ENCODE measurements at regions not wholly inside any gene's neighbourhood (a gene's known extent, or its start where the extent isn't known, plus 50 kb on each side); places are given as distances from the start of the nearest gene placed in this dataset.
"Not testable (repeated sequence)": the region's sequence is repeated elsewhere in the genome, so short reads cannot be mapped to it uniquely, and the experiment has no call there.

DNA sequence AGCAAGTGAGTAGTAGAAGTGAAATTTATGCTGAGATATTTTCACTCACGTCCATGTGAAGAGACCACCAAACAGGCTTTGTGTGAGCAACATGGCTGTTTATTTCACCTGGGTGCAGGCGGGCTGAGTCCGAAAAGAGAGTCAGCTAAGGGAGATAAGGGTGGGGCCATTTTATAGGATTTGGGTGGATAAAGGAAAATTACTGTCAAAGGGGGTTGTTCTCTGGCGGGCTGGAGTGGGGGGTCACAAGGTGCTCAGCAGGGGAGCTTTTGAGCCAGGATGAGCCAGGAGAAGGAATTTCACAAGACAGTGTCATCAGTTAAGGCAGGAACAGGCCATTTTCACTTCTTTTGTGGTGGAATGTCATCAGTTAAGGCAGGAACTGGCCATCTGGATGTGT, 207.8 kb downstream of the GABRG2 start:
- H3K27ac Mint-ChIP-seq, H3K27me3 Mint-ChIP-seq, H3K4me3 Mint-ChIP-seq, H3K9me3 Mint-ChIP-seq, H3K4me1 Mint-ChIP-seq, H3K36me3 Mint-ChIP-seq: not testable (repeated sequence)

DNA sequence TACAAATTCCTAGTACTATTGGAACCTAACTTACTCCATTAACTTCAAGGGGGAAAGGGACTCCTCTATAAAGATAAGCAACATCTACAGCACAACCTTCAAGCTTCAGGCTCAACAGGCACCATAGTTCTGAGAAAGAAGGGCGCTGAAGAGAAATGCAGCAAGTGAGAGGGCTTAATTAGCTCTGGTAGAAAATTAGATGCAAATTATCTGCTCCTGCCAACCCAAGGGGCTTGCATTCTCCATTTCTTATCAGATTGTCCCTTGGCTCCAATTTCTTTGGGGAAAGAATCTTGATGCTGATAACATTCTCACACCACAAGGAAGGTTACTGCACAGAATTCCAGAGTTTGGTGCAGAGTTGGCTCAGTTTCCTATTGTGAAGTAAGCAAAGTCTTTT, 214.6 kb downstream of the GABRG2 start:
- H3K4me3 Mint-ChIP-seq = no peak overlapping the region
- H3K9me3 Mint-ChIP-seq = peaks cover 0 to 7% (median 2%) of the 10 kb centered on the region in 3 donors
- H3K27me3 Mint-ChIP-seq = no peaks in the 10 kb centered on the region
- no peaks in the 10 kb centered on the region for H3K36me3 Mint-ChIP-seq
- H3K27ac Mint-ChIP-seq = no peak overlapping the region
- H3K4me1 Mint-ChIP-seq = no peaks in the 10 kb centered on the region

DNA sequence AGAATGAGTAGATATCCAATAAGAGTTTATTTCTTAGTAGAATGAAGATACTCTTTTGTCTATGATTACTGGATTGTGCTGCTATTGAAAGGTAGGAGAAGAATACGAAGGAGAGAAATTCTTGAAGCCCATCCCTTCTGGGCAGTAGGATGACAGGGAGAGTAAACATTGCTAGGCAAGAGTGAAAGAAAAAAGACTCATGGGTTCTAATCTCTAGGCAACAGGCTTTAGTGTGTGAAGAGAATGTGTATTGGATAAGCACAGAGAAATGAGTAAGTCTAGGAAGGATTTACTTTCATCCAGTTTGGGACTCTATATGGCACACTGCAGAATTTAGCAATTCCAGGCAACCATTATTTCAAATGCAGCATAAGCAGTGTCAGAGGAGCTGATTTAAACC, 216.0 kb downstream of the GABRG2 start:
- Mint-ChIP-seq H3K27me3 (no peaks in the 10 kb centered on the region), H3K4me3 (no peak overlapping the region), H3K9me3 (peaks cover 0 to 7% (median 2%) of the 10 kb centered on the region in 3 donors), H3K27ac (no peak overlapping the region), H3K36me3 (no peaks in the 10 kb centered on the region), H3K4me1 (no peaks in the 10 kb centered on the region)

DNA sequence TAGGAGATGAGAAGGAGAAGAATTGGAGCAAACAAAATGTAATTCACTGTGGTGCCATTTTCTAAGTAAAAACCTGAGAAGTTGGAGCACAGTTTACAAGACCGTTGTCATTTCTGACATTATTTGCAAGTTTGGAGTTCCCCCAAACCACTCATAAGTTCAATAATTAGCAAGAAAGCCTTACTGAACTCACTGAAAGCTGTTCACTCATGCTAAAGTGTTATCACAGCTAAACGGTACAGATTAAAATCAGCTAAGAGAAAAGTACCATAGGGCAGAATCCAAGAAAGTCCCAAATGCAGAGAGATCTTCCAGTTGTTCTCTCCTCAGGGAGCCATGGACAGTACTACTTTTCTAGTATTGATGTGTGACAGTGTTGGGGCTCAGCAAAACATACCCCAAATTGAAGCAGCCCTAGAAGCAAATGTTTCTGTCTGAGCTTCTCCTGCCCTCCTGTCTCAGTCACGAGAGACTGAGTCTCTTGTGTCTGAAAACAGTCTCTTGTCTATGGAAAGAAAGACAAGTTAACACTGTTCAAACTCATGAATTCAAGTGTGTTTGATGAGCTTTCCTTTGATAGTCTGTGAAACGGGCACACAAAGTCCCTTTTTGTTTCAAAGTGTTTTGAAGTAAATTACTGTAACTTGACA, 221.2 kb downstream of the GABRG2 start:
- Mint-ChIP-seq H3K27me3 (no peaks in the 10 kb centered on the region), H3K4me3 (no peak overlapping the region), H3K4me1 (no peaks in the 10 kb centered on the region), H3K27ac (no peak overlapping the region), H3K9me3 (peaks cover 0 to 7% (median 4%) of the 10 kb centered on the region in 3 donors), H3K36me3 (no peaks in the 10 kb centered on the region)

DNA sequence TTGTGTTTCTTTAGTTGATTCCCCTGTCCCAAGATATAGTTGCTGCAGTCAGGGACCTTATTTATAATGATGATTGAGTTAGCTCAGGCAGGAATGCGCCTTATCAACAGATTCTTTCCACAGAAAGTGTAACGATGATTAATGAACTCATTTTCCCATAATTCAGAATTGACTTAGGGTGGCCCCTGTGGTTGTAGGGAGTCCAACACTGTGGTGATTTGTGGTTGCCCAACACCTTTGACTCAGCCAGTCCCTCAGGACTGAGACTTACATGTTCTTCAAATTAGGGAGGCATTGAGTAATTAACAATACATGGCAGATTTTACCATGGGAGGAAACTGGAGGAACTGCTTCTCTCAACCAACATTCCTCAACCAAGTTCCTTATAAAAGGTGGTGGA, 221.9 kb downstream of the GABRG2 start:
- H3K9me3 Mint-ChIP-seq = peaks cover 0 to 7% (median 7%) of the 10 kb centered on the region in 3 donors
- no peak overlapping the region for H3K27ac Mint-ChIP-seq
- H3K27me3 Mint-ChIP-seq = no peaks in the 10 kb centered on the region
- H3K4me1 Mint-ChIP-seq = no peaks in the 10 kb centered on the region
- no peaks in the 10 kb centered on the region for H3K36me3 Mint-ChIP-seq
- no peak overlapping the region for H3K4me3 Mint-ChIP-seq

DNA sequence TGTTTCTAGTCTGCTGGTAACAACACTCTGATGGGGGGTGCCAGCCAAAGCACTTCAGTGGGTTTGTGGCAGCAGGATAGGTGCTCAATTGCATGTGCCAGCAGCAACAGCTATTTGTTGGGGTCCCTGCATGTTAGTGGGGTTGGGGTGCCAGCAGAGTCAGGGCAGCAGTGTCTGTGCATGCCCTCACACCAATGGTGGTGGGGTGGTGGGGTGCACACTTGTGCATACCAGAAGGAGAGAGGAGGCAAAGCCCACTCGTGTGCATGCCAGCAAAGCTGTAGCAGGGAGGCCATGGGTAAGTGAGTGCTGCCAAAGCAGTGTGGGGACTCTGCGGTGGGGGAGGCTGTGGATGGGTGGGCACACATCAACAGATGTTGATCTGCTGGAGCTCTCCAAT, 232.2 kb downstream of the GABRG2 start:
- Mint-ChIP-seq H3K4me1 (no peaks in the 10 kb centered on the region), H3K36me3 (no peaks in the 10 kb centered on the region), H3K27ac (no peak overlapping the region), H3K9me3 (peaks cover 1 to 6% (median 3%) of the 10 kb centered on the region in 3 donors), H3K27me3 (no peaks in the 10 kb centered on the region), H3K4me3 (no peak overlapping the region)

DNA sequence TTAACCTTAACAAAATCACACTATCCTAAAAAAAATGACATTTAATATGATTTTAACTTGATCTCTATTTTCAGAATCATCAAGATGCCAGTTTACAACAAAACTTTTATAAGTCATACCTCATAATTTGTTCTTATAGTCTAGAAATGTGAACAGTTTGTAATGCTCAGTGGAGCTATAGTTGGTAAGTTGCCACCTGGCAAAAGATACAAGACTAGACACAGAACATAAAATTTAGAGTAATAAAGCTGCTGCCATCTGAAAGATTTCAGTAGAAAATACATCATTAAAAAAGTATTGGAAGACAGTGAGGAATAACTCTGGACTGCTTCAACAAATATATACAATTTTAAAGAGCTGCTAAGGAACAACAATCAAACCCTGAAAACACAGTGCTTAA, 233.8 kb downstream of the GABRG2 start:
- H3K27ac Mint-ChIP-seq = no peak overlapping the region
- H3K4me3 Mint-ChIP-seq = no peak overlapping the region
- peaks cover 1 to 6% (median 6%) of the 10 kb centered on the region in 3 donors for H3K9me3 Mint-ChIP-seq
- H3K4me1 Mint-ChIP-seq = no peaks in the 10 kb centered on the region
- H3K36me3 Mint-ChIP-seq = no peaks in the 10 kb centered on the region
- H3K27me3 Mint-ChIP-seq = no peaks in the 10 kb centered on the region

DNA sequence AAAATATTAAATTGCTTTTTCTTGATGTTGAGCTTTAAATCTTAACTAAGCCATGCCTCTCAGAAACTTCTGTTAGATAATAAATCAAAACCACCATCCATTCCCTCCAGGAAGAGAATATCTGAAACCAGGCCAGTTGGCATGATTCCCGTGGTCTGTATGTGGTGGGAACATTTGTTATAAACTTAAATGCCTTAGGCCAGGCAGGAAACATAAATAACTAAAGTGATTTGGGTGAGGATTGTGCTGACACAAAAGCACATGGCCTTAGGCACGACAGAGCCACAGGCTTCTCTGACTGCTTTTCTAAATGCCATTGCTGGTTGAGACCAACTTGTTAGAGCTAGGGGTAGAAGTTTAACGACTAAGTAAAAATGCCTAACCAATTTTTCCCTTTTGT, 255.9 kb downstream of the GABRG2 start:
- H3K36me3 Mint-ChIP-seq = peaks cover 1% of the 10 kb centered on the region
- peaks cover 0 to 10% (median 0%) of the 10 kb centered on the region in 3 donors for H3K9me3 Mint-ChIP-seq
- no peaks in the 10 kb centered on the region for H3K27me3 Mint-ChIP-seq
- no peak overlapping the region for H3K4me3 Mint-ChIP-seq
- no peak overlapping the region for H3K27ac Mint-ChIP-seq
- H3K4me1 Mint-ChIP-seq = peaks cover 0 to 2% (median 0%) of the 10 kb centered on the region in 3 donors

DNA sequence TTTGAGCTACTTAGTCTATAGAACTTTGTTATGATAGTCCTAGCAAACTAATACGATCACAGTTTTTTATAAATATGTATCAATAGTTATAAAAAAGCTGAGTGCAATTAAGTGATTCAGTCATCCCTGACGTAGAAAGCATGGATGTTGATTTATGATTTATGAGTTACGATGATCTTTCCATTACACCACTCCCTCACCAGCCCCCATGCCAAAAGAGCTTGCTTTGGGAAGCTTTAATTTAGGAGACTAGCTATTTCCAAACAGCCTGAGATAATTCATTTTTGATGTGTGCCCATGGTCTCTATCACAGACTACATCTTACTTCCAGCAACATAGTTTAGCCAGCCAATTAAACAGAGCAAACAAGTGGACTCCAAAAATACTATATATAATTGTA, 256.8 kb downstream of the GABRG2 start:
- Mint-ChIP-seq H3K4me3 (no peak overlapping the region), H3K27me3 (no peaks in the 10 kb centered on the region), H3K27ac (no peak overlapping the region), H3K36me3 (peaks cover 1% of the 10 kb centered on the region), H3K9me3 (peaks cover 0 to 9% (median under 1%) of the 10 kb centered on the region in 3 donors), H3K4me1 (peaks cover 0 to 2% (median 0%) of the 10 kb centered on the region in 3 donors)

DNA sequence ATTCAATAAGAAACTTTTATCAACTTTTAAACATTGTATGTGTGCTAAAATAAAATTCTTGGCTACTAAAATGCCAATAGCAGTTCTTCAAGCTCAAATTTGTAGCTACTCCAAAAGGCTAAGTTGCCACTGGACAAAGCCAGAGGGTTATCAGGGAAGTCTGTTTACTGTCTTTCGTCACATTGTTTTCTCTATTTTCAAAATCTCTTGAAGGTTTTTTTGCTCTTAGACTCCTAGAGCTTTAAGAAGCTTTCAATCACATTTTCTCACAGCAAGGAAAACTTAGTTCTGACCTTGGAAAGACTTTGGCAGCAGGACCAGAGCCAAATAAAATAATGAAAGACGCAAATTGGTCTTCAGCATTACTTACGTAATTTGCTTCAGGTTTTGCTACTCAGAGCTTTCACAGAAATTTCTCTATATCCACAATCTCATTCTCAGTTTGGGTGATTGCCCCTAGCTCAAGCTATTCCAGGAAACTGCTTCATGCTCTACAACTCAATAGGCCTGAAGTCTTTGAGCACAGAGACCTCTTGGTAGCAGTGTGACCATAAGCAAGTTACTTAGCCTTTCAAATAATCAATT, 257.7 kb downstream of the GABRG2 start:
- Mint-ChIP-seq H3K4me3 (no peak overlapping the region), H3K36me3 (peaks cover 1% of the 10 kb centered on the region), H3K27ac (no peak overlapping the region), H3K9me3 (peaks cover 0 to 10% (median 2%) of the 10 kb centered on the region in 3 donors), H3K4me1 (no peaks in the 10 kb centered on the region), H3K27me3 (no peaks in the 10 kb centered on the region)

DNA sequence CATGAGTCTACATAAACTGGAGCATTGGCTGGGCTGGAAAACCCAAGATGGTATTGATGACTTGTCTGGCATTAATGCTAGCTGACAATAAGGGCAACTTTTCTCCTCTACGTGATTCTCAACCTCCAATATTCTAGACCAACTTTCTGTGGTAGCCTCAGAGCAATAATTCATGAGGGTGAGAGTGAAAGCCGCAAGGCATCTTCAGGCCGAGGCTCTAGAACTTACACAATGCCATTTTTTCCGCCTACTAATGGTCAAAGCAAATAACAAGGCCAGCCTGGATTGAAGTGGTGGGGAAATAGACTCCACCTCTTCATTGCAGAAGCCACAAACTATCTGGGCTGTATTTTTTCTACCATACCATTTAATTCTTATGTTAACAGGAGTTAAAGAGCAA, 267.4 kb downstream of the GABRG2 start:
- Mint-ChIP-seq H3K27ac (no peak overlapping the region), H3K36me3 (no peaks in the 10 kb centered on the region), H3K9me3 (peaks cover 0 to 11% (median 2%) of the 10 kb centered on the region in 3 donors), H3K4me1 (no peaks in the 10 kb centered on the region), H3K4me3 (no peak overlapping the region), H3K27me3 (no peaks in the 10 kb centered on the region)

DNA sequence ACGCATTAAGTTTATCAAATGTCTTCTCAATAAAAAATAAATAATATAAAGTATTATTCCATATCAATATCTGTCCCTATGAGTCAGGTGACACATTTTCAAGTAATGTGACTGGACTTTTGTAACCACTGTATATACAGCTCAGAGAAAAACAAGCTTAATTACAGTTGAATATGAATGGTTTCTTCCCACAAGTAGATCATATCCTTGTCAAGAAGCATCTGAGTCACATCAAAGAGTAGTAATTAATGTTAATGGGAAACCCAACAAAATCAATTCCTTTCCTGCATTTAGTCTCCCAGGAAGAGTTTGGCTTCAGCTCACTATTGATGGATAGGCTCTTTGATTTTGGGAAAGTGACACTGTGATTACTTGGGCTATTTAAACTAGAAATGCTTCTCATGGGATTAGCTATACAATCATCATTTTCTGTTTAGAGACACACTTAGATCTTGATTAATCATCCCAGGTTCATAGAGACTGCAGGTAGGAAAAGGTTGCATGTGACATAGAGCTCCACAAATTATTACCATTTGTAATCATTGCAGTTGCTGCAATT, 292.9 kb downstream of the GABRG2 start:
- no peaks in the 10 kb centered on the region for H3K4me1 Mint-ChIP-seq

DNA sequence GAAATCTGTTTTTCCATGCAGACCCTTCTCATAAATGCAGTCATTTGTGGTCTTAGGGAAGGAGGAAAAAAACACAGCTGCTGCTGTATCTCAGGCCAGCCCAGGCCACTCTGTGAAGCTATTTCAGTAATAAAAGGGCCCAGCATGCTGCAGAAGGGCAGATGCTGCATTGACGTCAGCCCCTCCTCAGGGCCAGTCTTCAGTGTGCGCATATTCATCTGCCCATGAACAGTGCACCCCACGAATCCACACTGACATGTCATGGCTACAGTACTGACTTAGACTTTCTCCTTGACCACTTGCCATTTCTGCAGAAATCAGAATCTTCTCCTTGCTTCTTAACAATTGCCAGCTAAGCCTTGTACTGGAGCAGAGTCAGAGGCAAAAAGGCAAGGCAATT, 304.7 kb downstream of the GABRG2 start:
- Mint-ChIP-seq H3K27ac (no peak overlapping the region), H3K4me1 (no peaks in the 10 kb centered on the region), H3K9me3 (peaks cover 3 to 23% (median 14%) of the 10 kb centered on the region in 3 donors), H3K27me3 (no peaks in the 10 kb centered on the region), H3K36me3 (no peaks in the 10 kb centered on the region), H3K4me3 (no peak overlapping the region)

More for the DNA sequence above, 292.9 kb downstream of the GABRG2 start:
- no peaks in the 10 kb centered on the region for H3K27me3 Mint-ChIP-seq
- H3K9me3 Mint-ChIP-seq = peaks cover 1 to 11% (median 7%) of the 10 kb centered on the region in 3 donors
- no peaks in the 10 kb centered on the region for H3K36me3 Mint-ChIP-seq
- H3K4me3 Mint-ChIP-seq = no peak overlapping the region
- H3K27ac Mint-ChIP-seq = no peak overlapping the region

DNA sequence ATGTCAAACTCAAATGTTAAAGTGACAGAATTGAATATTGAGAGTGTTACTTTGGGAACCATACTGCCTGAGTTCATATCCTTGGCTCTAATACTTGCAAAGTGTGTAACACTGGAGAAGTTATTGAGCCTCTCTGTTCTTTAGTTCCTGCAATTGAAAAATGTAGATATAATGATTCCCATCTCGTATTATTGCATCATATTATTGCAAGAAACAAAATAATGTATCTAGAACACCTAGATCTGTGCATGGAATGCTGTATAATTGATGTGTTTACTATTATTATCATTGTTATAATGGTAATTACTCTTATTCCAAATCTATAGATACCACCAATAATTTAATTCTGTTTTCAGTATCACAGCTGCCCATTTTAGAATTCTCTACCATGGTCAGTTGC, 310.3 kb downstream of the GABRG2 start:
- no peaks in the 10 kb centered on the region for H3K27me3 Mint-ChIP-seq

DNA sequence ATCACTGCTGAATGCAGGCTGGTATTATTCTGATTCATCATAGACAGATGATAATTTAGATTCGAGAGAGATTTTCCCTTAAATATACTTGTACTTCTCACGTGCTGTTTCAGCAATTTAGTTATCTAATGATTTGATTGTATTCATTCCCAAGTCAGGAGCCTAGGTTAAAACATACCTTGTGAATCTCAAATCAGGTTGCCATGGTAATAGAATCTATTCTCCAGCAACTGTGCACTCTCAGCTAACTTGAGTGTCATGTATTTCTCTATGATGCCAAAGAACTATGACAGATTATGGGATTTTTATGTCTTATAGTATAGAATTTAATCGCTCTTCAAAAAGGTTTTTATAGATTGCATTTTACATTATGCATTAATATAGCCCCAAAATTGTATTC, 315.3 kb downstream of the GABRG2 start:
- Mint-ChIP-seq H3K4me3 (no peak overlapping the region), H3K27ac (no peak overlapping the region), H3K9me3 (peaks cover 3 to 10% (median 6%) of the 10 kb centered on the region in 3 donors)

More for the DNA sequence above, 310.3 kb downstream of the GABRG2 start:
- H3K27ac Mint-ChIP-seq = no peak overlapping the region
- H3K4me3 Mint-ChIP-seq = no peak overlapping the region
- no peaks in the 10 kb centered on the region for H3K36me3 Mint-ChIP-seq
- H3K4me1 Mint-ChIP-seq = no peaks in the 10 kb centered on the region
- H3K9me3 Mint-ChIP-seq = peaks cover 0 to 4% (median 0%) of the 10 kb centered on the region in 3 donors

DNA sequence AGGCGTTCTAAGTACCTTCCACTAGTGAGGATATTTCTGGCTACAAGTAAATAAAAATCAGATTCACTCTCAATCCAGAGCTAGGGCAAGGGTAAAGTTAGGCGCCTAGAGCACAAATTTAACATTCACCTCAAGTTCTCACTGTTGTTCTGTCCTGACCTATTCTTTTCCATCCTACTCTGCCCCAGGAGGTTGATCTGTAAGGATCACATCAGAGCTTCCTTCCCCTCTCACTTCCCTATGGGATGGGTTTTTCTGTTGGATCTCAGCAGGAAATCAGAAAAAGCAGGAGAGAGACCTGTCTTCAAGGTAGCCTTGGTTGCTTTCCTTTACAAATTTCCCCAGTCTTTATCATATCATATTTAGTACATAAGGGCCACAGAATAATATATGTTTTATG, 316.7 kb downstream of the GABRG2 start:
- H3K36me3 Mint-ChIP-seq = no peaks in the 10 kb centered on the region
- no peak overlapping the region for H3K27ac Mint-ChIP-seq
- no peaks in the 10 kb centered on the region for H3K4me1 Mint-ChIP-seq
- peaks cover 3 to 15% (median 4%) of the 10 kb centered on the region in 3 donors for H3K9me3 Mint-ChIP-seq
- H3K27me3 Mint-ChIP-seq = no peaks in the 10 kb centered on the region
- H3K4me3 Mint-ChIP-seq = no peak overlapping the region

More for the DNA sequence above, 315.3 kb downstream of the GABRG2 start:
- Mint-ChIP-seq H3K27me3 (no peaks in the 10 kb centered on the region), H3K4me1 (no peaks in the 10 kb centered on the region), H3K36me3 (no peaks in the 10 kb centered on the region)

Data from IgD-negative memory B cell (primary cell).